HEK293T (cell line): ENCODE measurements at regions not wholly inside any gene's neighbourhood (a gene's known extent, or its start where the extent isn't known, plus 50 kb on each side); places are given as distances from the start of the nearest gene placed in this dataset.

Experiments used
- BHLHE40 ChIP-seq: fragments of 450-650 bp; IDR thresholded peaks from 2 replicates; pipeline ENCODE4 v1.6.1; 2016; ENCODE audit warnings: mild to moderate bottlenecking, moderate library complexity, borderline replicate concordance
- FOXK2 ChIP-seq: fragments of 450-650 bp; IDR thresholded peaks from 2 replicates; pipeline ENCODE4 v1.6.1; 2016; ENCODE audit warnings: mild to moderate bottlenecking
- L3MBTL2 ChIP-seq: fragments of 450-650 bp; conservative IDR thresholded peaks from 2 replicates; pipeline ENCODE4 v1.6.1; 2016; ENCODE audit warnings: mild to moderate bottlenecking
- LEF1 ChIP-seq: fragments of 450-650 bp; IDR thresholded peaks from 2 replicates; pipeline ENCODE4 v1.6.1; 2017; ENCODE audit warnings: mild to moderate bottlenecking, borderline replicate concordance
- SP1 ChIP-seq: fragments of 450-650 bp; IDR thresholded peaks from 2 replicates; pipeline ENCODE4 v1.6.1; 2017
- TARDBP ChIP-seq: fragments of 450-650 bp; IDR thresholded peaks from 2 replicates; pipeline ENCODE4 v1.6.1; 2016

- no peak for TF ChIP-seq SP1
- no peak for TF ChIP-seq L3MBTL2
- TF ChIP-seq TARDBP, result no peak
- TF ChIP-seq LEF1, result no peak
- no peak for TF ChIP-seq BHLHE40
- no peak for TF ChIP-seq FOXK2
Measured at GRCh38 chr12:5165296-5165970, 121.8 kb downstream of the KCNA5 start.
